GM18951 (cell line): ENCODE measurements at regions not wholly inside any gene's neighbourhood (a gene's known extent, or its start where the extent isn't known, plus 50 kb on each side); places are given as distances from the start of the nearest gene placed in this dataset.

Experiments used
- POLR2A ChIP-seq: IDR thresholded peaks from 4 replicates; pipeline ENCODE4 v1.6.1; 2011; ENCODE audit warnings: mild to moderate bottlenecking; ENCODE audit not compliant: insufficient read length, insufficient read depth; ENCODE audit errors: extremely low read depth
- in situ Hi-C: fragments of 300-500 bp; cut with MboI; formaldehyde crosslinking; loops from one replicate; pipeline ENCODE4 v1.12.0; 2022; ENCODE audit warnings: low sequenced_read_pairs, mixed read lengths, inconsistent platforms; ENCODE audit not compliant: unreplicated experiment

- TF ChIP-seq POLR2A, result no peak
- in situ Hi-C loops, result no loop called here
Measured at GRCh38 chr21:29228306-29228705, 70.4 kb upstream of the BACH1 start.

- no peak for TF ChIP-seq POLR2A
- in situ Hi-C loops, result no loop called here
Measured at GRCh38 chr21:29230551-29231261, 68.0 kb upstream of the BACH1 start.

- in situ Hi-C loops, result no loop called here
- no peak for TF ChIP-seq POLR2A
Measured at GRCh38 chr21:29231756-29232529, 66.8 kb upstream of the BACH1 start.

- in situ Hi-C loops, result no loop called here
Measured at GRCh38 chr21:29232530-29233255, 66.0 kb upstream of the BACH1 start.

GRCh38 chr21:29233256-29233546 lies 65.5 kb upstream of the BACH1 start:
- in situ Hi-C loops, result no loop called here
- TF ChIP-seq POLR2A, result no peak

More at GRCh38 chr21:29232530-29233255, 66.0 kb upstream of the BACH1 start:
- no peak for TF ChIP-seq POLR2A

GRCh38 chr21:29233611-29234540 lies 64.8 kb upstream of the BACH1 start:
- in situ Hi-C loops, result no loop called here
- no peak for TF ChIP-seq POLR2A

- in situ Hi-C loops, result no loop called here
- no peak for TF ChIP-seq POLR2A
Measured at GRCh38 chr21:29235714-29236197, 63.0 kb upstream of the BACH1 start.

- no peak for TF ChIP-seq POLR2A
- in situ Hi-C loops, result no loop called here
Measured at GRCh38 chr21:29236201-29236600, 62.5 kb upstream of the BACH1 start.

GRCh38 chr21:29237110-29238052 lies 61.3 kb upstream of the BACH1 start:
- in situ Hi-C loops, result no loop called here
- peak; percentile 13 for TF ChIP-seq POLR2A

GRCh38 chr21:29238053-29238966 lies 60.4 kb upstream of the BACH1 start:
- no peak for TF ChIP-seq POLR2A
- in situ Hi-C loops, result no loop called here

- no peak for TF ChIP-seq POLR2A
- in situ Hi-C loops, result no loop called here
Measured at GRCh38 chr21:29238967-29239290, 59.8 kb upstream of the BACH1 start.
